ENCODE measurements at regions not wholly inside any gene's neighbourhood (a gene's known extent, or its start where the extent isn't known, plus 50 kb on each side); places are given as distances from the start of the nearest gene placed in this dataset.
"Not testable (repeated sequence)": the region's sequence is repeated elsewhere in the genome, so short reads cannot be mapped to it uniquely, and the experiment has no call there.

GRCh38 chr21:15128267-15128666 is 63.5 kb upstream of the NRIP1 start:
- H3K4me3 ChIP-seq (ENCODE audit: low read length) = no peak overlapping the region
- no peak for DNase-seq (ENCODE audit: low read depth)
- TF ChIP-seq, protein P1, sequence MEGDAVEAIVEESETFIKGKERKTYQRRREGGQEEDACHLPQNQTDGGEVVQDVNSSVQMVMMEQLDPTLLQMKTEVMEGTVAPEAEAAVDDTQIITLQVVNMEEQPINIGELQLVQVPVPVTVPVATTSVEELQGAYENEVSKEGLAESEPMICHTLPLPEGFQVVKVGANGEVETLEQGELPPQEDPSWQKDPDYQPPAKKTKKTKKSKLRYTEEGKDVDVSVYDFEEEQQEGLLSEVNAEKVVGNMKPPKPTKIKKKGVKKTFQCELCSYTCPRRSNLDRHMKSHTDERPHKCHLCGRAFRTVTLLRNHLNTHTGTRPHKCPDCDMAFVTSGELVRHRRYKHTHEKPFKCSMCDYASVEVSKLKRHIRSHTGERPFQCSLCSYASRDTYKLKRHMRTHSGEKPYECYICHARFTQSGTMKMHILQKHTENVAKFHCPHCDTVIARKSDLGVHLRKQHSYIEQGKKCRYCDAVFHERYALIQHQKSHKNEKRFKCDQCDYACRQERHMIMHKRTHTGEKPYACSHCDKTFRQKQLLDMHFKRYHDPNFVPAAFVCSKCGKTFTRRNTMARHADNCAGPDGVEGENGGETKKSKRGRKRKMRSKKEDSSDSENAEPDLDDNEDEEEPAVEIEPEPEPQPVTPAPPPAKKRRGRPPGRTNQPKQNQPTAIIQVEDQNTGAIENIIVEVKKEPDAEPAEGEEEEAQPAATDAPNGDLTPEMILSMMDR (conservative IDR thresholded peaks at IDR 0.05; ENCODE audit: low read depth, low read length) = no peak

DNA sequence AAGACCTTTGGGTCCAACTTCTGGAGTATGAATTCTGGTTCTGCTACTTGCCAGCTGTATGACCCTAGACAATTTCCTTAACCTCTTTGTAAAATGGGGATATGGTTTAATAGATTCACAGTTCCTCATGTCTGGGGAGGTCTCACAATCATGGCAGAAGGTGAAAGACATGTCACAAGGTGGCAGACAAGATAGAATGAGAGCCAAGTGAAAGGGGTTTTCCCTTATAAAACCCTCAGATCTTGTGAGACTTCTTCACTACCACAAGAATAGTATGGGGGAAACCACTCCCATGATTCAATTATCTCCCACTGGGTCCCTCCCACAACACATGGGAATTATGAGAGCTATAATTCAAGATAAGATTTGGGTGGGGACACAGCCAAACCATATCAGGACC is 63.9 kb upstream of the NRIP1 start:
- not testable (repeated sequence) for DNase-seq (ENCODE audit: low read depth); H3K4me3 ChIP-seq (ENCODE audit: low read length)

- no peak for DNase-seq (ENCODE audit: low read depth)
- TF ChIP-seq, protein P1 (conservative IDR thresholded peaks at IDR 0.05; ENCODE audit: low read depth, low read length) = no peak
These were observed 65.5 kb upstream of the NRIP1 start for GRCh38 chr21:15130326-15130725.

GRCh38 chr21:15130751-15131150 is 66.0 kb upstream of the NRIP1 start:
- TF ChIP-seq, protein P1 (conservative IDR thresholded peaks at IDR 0.05; ENCODE audit: low read depth, low read length) = no peak
- DNase-seq (ENCODE audit: low read depth) = no peak
- no peak overlapping the region for H3K4me3 ChIP-seq (ENCODE audit: low read length)

More at GRCh38 chr21:15130326-15130725, 65.5 kb upstream of the NRIP1 start:
- H3K4me3 ChIP-seq (ENCODE audit: low read length) = no peak overlapping the region

DNA sequence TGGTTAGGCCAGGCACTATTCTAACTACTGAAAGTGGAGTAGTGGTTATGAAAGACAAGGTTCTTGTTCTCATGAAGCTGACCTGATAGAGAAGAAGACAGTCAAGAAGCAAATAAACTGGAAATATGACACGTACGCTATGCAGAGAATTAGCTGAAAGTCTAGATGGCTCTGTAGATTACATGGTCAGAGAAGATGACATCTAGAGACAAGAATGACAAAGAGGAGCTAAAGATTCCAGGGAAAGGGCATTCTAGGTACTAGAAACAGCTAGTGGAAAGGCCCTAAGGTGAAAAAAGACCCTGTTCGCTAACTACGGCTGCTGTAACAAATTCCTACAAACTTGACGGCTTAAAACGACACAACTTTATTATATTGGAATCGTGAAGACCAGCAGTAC is 68.0 kb upstream of the NRIP1 start:
- no peak overlapping the region for H3K4me3 ChIP-seq (ENCODE audit: low read length)
- no peak for DNase-seq (ENCODE audit: low read depth)
- TF ChIP-seq, protein P1 (conservative IDR thresholded peaks at IDR 0.05; ENCODE audit: low read depth, low read length) = no peak

- no peak overlapping the region for H3K4me3 ChIP-seq (ENCODE audit: low read length)
- DNase-seq (ENCODE audit: low read depth) = no peak
- TF ChIP-seq, protein P1 (conservative IDR thresholded peaks at IDR 0.05; ENCODE audit: low read depth, low read length) = no peak
These were observed 70.1 kb upstream of the NRIP1 start for GRCh38 chr21:15134701-15135470.

DNA sequence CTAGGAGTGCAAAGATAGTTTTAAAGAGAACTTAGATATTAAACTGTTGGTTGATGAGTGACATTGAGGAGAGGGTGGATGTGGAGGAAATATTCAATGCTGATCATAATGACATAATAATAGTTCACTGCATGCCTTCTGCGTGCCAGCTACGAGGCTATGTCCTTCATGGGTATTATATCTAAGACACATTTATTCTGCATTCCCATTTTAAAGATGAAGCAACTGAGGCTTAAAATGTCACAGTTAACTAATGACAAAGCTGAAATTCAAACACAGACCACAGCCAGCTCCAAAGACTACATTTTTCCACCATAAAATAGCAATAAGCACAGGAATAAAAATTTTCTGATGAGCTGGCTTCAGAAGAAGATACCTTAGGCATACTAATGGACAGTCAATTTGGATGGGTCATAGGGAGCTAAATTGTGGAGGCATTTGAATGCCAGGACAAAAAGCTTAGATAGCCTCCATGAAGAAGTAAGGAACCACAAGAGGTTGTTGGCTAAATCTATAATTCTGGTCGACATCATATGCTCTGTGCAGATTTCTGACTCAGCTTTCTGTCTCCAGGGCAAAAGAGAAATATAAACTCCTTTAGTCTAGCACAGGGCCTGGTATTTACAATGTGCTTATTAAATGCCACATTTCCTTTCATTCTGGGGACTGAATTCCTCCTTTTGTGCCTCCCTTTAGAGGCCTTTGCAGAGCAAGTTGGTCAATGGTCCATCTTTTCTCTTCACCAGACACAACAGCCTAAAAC is 71.2 kb upstream of the NRIP1 start:
- H3K4me3 ChIP-seq (ENCODE audit: low read length) = no peak overlapping the region
- no peak for DNase-seq (ENCODE audit: low read depth)
- TF ChIP-seq, protein P1 (conservative IDR thresholded peaks at IDR 0.05; ENCODE audit: low read depth, low read length) = no peak

Data from retinal pigment epithelial cell (primary cell).